ENCODE measurements at regions not wholly inside any gene's neighbourhood (a gene's known extent, or its start where the extent isn't known, plus 50 kb on each side); places are given as distances from the start of the nearest gene placed in this dataset.

DNA sequence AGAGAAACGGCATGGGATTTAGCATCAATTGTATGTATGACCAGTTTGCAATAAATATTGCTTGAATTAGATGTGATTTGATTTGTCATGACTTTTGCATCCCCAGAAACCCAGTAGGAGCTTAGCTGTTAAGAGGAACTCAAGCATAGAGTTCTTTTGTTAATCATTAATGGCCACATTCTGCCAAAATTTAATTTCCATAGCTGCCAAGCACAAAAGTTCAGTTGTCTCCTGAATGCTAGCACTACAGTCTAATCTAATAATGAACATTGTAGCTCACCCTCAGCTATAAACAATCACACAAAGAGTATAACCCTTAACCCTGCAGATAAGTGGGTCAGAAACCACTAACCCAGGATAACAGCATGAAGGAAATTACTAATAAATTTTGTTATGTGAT lies 169.8 kb upstream of the GRAMD2B start:
- DNase-seq: no peak
- H3K36me3 ChIP-seq: no peaks in the 10 kb centered on the region
- no peaks in the 10 kb centered on the region for H3K4me1 ChIP-seq
- WGBS, 2 donors: 70 to 88% methylated on average over 1 of the region's 1 CpG
- intact Hi-C loops (cut with DNase I): no loop called here
- no peak overlapping the region for H3K4me3 ChIP-seq
- H3K9me3 ChIP-seq: peaks cover 0 to 4% (median 0%) of the 10 kb centered on the region in 4 donors
- TF ChIP-seq POLR2A (IDR thresholded peaks at IDR 0.05) (no peak), EP300 (IDR thresholded peaks at IDR 0.05) (no peak), CTCF (IDR thresholded peaks at IDR 0.05) (no peak), POLR2AphosphoS5 (IDR thresholded peaks at IDR 0.05) (no peak)
- H3K27ac ChIP-seq: no peak overlapping the region
- no peaks in the 10 kb centered on the region for H3K27me3 ChIP-seq

- intact Hi-C loops (cut with DNase I): no loop called here
- Histone ChIP-seq H3K27ac (no peak overlapping the region), H3K36me3 (no peaks in the 10 kb centered on the region), H3K4me1 (no peaks in the 10 kb centered on the region), H3K9me3 (peaks cover 0 to 6% (median 3%) of the 10 kb centered on the region in 4 donors), H3K27me3 (no peaks in the 10 kb centered on the region), H3K4me3 (no peak overlapping the region)
- TF ChIP-seq EP300 (IDR thresholded peaks at IDR 0.05) (no peak), POLR2A (IDR thresholded peaks at IDR 0.05) (no peak), CTCF (IDR thresholded peaks at IDR 0.05) (no peak), POLR2AphosphoS5 (IDR thresholded peaks at IDR 0.05) (no peak)
- 80 to 85% methylated on average over 6 of the region's 6 CpGs for WGBS, 2 donors
- no peak for DNase-seq
Observed at GRCh38 chr5:126263591-126264184, 159.5 kb upstream of the GRAMD2B start.

- intact Hi-C loops (cut with DNase I): no loop called here
- peaks cover 0 to 2% (median 0%) of the 10 kb centered on the region in 4 donors for H3K9me3 ChIP-seq
- H3K27ac ChIP-seq: no peak overlapping the region
- no peaks in the 10 kb centered on the region for H3K4me1 ChIP-seq
- H3K27me3 ChIP-seq: no peaks in the 10 kb centered on the region
- 70% methylated on average over 4 of the region's 4 CpGs for WGBS, 2 donors
- no peaks in the 10 kb centered on the region for H3K36me3 ChIP-seq
- DNase-seq: no peak
- TF ChIP-seq POLR2A (IDR thresholded peaks at IDR 0.05) (no peak), EP300 (IDR thresholded peaks at IDR 0.05) (no peak), CTCF (IDR thresholded peaks at IDR 0.05) (no peak), POLR2AphosphoS5 (IDR thresholded peaks at IDR 0.05) (no peak)
- no peak overlapping the region for H3K4me3 ChIP-seq
Observed at GRCh38 chr5:126265917-126266316, 157.3 kb upstream of the GRAMD2B start.

DNA sequence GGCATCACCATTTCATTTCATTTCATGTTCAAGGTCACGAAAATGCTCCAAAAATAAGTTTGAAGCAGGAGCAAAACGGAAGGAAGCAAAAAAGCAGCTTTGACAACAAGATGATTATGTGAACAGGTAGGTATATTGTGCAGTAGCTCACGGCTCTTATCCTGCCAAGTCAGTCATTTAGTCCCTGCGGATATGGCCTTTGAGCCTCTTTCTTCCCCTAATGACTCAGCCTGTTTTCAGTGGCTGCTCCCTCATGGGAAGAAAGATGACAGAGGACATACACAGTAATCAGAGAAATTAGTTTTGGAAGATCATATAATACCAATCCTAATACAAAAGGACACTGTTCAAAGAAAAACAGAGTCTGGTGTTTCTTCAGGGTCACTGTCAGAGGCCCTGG lies 155.8 kb upstream of the GRAMD2B start:
- DNase-seq: no peak
- intact Hi-C loops (cut with DNase I): no loop called here
- Histone ChIP-seq H3K9me3 (peaks cover 0 to 2% (median 0%) of the 10 kb centered on the region in 4 donors), H3K4me1 (no peaks in the 10 kb centered on the region), H3K27me3 (no peaks in the 10 kb centered on the region), H3K27ac (no peak overlapping the region), H3K36me3 (no peaks in the 10 kb centered on the region), H3K4me3 (no peak overlapping the region)
- 20 to 68% methylated on average over 4 of the region's 4 CpGs for WGBS, 2 donors
- no peak for TF ChIP-seq POLR2A (IDR thresholded peaks at IDR 0.05)
- TF ChIP-seq EP300 (IDR thresholded peaks at IDR 0.05): no peak
- no peak for TF ChIP-seq POLR2AphosphoS5 (IDR thresholded peaks at IDR 0.05)
- TF ChIP-seq CTCF (IDR thresholded peaks at IDR 0.05): no peak

Data from sigmoid colon (tissue), 6 donors.